ENCODE measurements at regions not wholly inside any gene's neighbourhood (a gene's known extent, or its start where the extent isn't known, plus 50 kb on each side); places are given as distances from the start of the nearest gene placed in this dataset.

DNA sequence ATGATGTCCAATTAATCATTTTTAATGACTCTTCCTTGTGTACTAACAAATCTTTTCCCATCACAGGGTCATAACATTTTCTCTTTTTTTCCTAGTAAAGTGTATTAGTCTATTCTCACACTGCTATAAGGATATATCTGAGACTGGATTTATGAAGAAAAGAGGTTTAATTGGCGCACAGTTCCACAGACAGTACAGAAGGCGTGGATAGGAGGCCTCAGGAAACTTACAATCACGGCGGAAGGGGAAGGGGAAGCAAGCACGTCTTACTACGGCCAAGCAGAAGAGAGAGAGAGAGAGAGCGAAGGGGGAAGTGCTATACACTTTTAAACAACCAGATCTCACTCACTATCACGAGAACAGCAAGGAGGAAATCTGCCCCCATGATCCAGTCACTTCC is 359.4 kb upstream of the NFE2L3 start:
- POLR2A ChIA-PET = no interaction called here
- no peak for DNase-seq (ENCODE audit: low read depth, low spot score)
- CTCF ChIA-PET = no interaction called here
- Histone ChIP-seq H3K27ac (ENCODE audit: low read depth, low read length) (no peak overlapping the region), H3K27me3 (ENCODE audit: control insufficient read depth, insufficient read depth, low read length) (no peaks in the 10 kb centered on the region), H3K4me3 (ENCODE audit: low read depth, low read length) (no peak overlapping the region), H3K9me3 (ENCODE audit: control insufficient read depth, insufficient read depth, low read length) (no peaks in the 10 kb centered on the region)
- TF ChIP-seq, protein P1, sequence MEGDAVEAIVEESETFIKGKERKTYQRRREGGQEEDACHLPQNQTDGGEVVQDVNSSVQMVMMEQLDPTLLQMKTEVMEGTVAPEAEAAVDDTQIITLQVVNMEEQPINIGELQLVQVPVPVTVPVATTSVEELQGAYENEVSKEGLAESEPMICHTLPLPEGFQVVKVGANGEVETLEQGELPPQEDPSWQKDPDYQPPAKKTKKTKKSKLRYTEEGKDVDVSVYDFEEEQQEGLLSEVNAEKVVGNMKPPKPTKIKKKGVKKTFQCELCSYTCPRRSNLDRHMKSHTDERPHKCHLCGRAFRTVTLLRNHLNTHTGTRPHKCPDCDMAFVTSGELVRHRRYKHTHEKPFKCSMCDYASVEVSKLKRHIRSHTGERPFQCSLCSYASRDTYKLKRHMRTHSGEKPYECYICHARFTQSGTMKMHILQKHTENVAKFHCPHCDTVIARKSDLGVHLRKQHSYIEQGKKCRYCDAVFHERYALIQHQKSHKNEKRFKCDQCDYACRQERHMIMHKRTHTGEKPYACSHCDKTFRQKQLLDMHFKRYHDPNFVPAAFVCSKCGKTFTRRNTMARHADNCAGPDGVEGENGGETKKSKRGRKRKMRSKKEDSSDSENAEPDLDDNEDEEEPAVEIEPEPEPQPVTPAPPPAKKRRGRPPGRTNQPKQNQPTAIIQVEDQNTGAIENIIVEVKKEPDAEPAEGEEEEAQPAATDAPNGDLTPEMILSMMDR (IDR thresholded peaks at IDR 0.05; ENCODE audit: low read depth, low read length) = no peak

DNA sequence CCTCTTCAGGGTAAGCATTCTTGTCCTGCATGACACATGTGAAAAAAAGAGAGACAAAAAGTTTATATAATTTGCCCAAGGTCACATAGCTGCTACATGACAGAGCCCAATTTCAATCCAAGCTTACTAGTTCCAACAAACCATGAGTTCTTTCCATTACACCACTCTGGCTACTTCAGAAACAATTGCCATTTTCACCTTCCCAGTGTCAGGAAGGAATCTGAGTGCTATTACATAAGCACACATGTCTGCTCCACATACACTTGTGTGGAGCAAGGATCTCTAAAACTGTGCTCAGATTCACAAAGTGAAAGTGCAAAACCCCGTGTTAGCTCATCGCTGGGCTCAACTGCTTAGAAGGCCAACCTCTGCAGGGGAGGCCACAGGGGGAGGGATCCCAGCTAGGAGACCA is 356.2 kb upstream of the NFE2L3 start:
- TF ChIP-seq, protein P1 (IDR thresholded peaks at IDR 0.05; ENCODE audit: low read depth, low read length) = no peak
- ChIA-PET POLR2A (interaction anchor here (0.6 to 1.0 kb wide), 3 partner anchors 9 to 34 kb away, joined by 3 to 5 read pairs (median 4); no protein-coding TSS in a partner anchor), CTCF (no interaction called here)
- no peak for DNase-seq (ENCODE audit: low read depth, low spot score)
- H3K4me3 ChIP-seq (ENCODE audit: low read depth, low read length) = peak overlapping the region; percentile 41
- H3K27ac ChIP-seq (ENCODE audit: low read depth, low read length) = no peak overlapping the region
- no peaks in the 10 kb centered on the region for H3K27me3 ChIP-seq (ENCODE audit: control insufficient read depth, insufficient read depth, low read length)
- no peaks in the 10 kb centered on the region for H3K9me3 ChIP-seq (ENCODE audit: control insufficient read depth, insufficient read depth, low read length)

- CTCF ChIA-PET = no interaction called here
- Histone ChIP-seq H3K9me3 (ENCODE audit: control insufficient read depth, insufficient read depth, low read length) (no peaks in the 10 kb centered on the region), H3K27me3 (ENCODE audit: control insufficient read depth, insufficient read depth, low read length) (no peaks in the 10 kb centered on the region), H3K4me3 (ENCODE audit: low read depth, low read length) (no peak overlapping the region), H3K27ac (ENCODE audit: low read depth, low read length) (no peak overlapping the region)
- TF ChIP-seq, protein P1 (IDR thresholded peaks at IDR 0.05; ENCODE audit: low read depth, low read length) = no peak
- POLR2A ChIA-PET = no interaction called here
- DNase-seq (ENCODE audit: low read depth, low spot score) = no peak
These were observed 353.7 kb upstream of the NFE2L3 start for GRCh38 chr7:25798344-25798743.

- TF ChIP-seq, protein P1 (IDR thresholded peaks at IDR 0.05; ENCODE audit: low read depth, low read length) = no peak
- DNase-seq (ENCODE audit: low read depth, low spot score) = no peak
- no peak overlapping the region for H3K4me3 ChIP-seq (ENCODE audit: low read depth, low read length)
These were observed 350.8 kb upstream of the NFE2L3 start for GRCh38 chr7:25801214-25801613.

DNA sequence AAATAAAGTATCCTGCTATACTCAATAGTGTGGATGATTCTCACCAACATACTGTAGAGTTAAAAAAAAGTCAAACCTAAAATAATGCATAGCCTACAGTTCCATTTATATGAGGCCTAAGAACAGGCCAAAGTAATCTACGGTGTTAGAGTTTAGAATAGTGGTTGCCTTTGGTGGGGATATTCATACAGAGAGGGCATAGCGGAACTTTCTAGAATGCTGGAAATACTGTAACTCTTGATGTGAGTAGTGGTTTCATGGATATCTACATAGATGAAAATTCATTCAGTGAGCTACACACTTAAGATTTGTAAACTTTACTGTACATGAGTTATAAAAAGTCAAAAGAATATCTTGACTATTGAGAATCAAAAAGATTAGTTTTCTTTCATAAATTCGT is 349.9 kb upstream of the NFE2L3 start:
- Histone ChIP-seq H3K27me3 (ENCODE audit: control insufficient read depth, insufficient read depth, low read length) (no peaks in the 10 kb centered on the region), H3K9me3 (ENCODE audit: control insufficient read depth, insufficient read depth, low read length) (no peaks in the 10 kb centered on the region), H3K27ac (ENCODE audit: low read depth, low read length) (no peak overlapping the region), H3K4me3 (ENCODE audit: low read depth, low read length) (no peak overlapping the region)
- CTCF ChIA-PET = no interaction called here
- DNase-seq (ENCODE audit: low read depth, low spot score) = no peak
- POLR2A ChIA-PET = no interaction called here
- TF ChIP-seq, protein P1 (IDR thresholded peaks at IDR 0.05; ENCODE audit: low read depth, low read length) = no peak

More at GRCh38 chr7:25801214-25801613, 350.8 kb upstream of the NFE2L3 start:
- H3K27me3 ChIP-seq (ENCODE audit: control insufficient read depth, insufficient read depth, low read length) = no peaks in the 10 kb centered on the region
- POLR2A ChIA-PET = no interaction called here
- no peak overlapping the region for H3K27ac ChIP-seq (ENCODE audit: low read depth, low read length)
- H3K9me3 ChIP-seq (ENCODE audit: control insufficient read depth, insufficient read depth, low read length) = no peaks in the 10 kb centered on the region
- CTCF ChIA-PET = interaction anchor here (0.6 to 1.3 kb wide), 4 partner anchors 53 to 621 kb away, joined by 3 to 4 read pairs (median 3); no protein-coding TSS in a partner anchor

All from AG04450 (cell line).